HG03103 (cell line): ENCODE measurements at regions not wholly inside any gene's neighbourhood (a gene's known extent, or its start where the extent isn't known, plus 50 kb on each side); places are given as distances from the start of the nearest gene placed in this dataset.

Experiments
- ATAC-seq: cut with Tn5 transposase; IDR thresholded peaks from one replicate; pipeline ENCODE4 v1.9.1; 2021; ENCODE audit warnings: low read depth; ENCODE audit not compliant: unreplicated experiment

DNA sequence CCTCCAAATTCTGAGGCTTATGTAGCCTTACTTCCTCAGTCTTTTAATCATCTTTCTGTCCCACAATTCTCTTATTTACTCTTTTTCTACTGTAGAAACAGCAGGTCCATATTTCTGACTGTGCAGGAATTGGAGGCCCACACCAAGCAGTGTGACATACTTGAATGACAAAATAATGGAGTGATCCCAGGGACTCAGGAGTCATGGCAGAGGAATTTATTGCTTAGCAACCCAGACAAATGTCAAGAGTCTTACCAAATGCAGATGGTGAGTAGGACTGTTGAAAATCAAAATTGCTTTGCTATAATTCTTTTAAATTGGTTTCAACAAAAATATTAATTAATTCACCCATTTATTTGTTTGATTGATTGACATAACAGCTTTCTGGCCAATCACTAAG lies 59.9 kb downstream of the HTR1B start:
- no peak for ATAC-seq

DNA sequence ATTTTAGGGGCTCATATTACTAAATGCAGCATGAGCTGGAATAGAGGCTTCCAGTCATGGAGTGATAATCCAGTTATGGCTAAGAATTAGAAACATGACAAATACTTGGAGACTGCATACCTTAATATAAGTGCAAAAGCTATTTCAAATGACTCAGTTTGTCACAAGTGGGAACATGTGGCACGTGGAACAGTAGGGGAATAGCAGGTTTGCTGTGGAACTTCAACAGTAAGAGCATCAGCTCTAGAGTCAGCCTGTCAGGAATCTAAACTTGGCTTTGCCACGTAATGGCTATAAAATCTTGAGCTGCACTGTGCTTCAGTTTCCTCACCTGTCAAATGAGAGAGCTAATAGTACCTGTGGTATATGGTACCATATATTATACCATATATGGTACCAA lies 62.1 kb downstream of the HTR1B start:
- no peak for ATAC-seq

DNA sequence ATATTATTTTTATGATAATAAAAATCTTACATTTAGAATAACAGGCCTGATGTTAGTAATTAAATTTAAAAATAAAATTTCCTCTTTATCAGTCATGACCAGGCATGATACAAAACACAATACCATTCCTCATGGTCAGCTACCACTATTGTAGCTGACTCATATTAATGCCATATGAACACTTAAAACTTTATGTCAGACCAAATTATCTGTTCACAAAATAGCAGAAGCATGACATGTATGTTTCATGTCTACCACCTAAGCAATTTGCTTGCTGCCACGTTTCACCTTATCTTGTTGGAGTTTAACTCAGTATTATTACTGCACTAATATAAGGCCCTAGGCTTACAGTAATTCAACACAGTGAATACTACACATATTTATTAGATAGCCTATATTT lies 65.7 kb downstream of the HTR1B start:
- no peak for ATAC-seq

DNA sequence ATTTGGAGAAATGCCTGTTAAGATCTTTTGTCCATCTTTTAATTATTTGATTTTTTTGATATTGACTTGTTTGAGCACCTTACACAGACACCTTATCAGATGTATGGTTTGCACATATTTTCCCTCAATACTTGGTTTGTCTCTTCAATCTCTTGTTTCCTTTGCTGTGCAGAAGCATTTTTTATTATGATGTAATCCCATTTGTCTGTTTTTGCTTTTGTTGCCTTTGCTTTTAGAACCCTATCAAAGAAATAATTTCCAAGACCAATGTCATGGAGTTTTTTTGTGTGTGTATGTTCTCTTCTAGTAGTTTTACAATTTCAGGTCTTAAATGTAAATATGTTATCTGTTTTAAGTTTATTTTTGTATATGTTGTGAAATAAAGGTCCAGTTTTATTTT lies 73.9 kb downstream of the HTR1B start:
- no peak for ATAC-seq

DNA sequence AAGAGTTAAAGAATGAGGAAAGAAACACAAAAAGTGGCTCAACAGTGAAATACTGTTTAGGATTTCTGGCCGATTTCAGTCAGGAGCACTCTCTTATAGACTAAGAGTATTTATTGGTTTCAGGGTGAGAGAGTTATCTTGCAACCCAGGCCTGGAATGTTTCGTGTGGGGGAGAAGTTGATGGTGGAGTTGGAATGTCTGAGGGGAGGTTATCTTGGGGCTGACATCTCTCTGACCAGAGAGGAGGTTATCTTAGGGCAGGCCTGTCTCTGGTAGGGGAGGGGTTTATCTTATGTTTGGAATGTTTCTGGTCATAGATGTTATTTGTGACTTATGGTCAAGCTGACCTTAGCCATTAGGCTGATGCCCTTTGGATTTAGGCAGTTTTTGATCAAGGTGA lies 80.3 kb downstream of the HTR1B start:
- no peak for ATAC-seq

DNA sequence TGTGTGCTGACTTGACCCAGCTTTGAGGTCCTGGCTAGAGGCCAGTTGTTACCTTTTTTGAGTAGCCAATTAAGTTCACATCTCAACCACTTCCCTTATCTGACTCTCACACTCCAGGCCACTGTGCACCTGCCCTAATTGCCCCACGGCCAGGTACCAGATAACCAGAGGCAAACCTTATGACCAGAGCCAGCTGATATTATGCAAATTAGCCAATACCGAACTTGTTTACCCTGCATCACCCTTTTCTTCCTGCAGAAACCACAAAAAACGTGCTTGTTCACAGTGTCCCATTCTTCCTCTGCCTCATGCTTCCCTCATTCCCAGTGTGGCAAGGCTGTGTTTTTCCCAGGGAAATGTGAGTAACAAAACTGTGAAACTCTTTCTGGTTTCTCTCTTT lies 89.3 kb downstream of the HTR1B start:
- no peak for ATAC-seq

DNA sequence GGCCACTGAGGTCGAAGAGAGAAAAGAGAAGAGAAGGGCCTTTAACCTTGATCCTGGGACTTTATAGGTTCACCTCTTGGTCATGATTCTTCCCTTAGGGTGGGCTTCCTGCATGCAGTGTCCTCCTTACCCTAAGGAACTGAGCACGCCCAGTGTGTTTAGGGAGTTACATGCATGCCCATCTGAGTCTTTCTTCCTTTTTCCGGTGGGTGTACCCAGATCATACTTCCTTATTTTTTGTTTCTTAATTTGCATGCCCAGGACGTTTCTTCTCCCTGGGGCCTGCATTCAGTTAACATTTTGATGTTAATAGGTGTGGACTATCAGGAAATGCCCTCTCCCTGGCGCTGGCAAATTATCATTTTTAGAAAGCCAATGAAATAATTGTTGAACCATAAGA lies 91.5 kb downstream of the HTR1B start:
- ATAC-seq, result no peak

DNA sequence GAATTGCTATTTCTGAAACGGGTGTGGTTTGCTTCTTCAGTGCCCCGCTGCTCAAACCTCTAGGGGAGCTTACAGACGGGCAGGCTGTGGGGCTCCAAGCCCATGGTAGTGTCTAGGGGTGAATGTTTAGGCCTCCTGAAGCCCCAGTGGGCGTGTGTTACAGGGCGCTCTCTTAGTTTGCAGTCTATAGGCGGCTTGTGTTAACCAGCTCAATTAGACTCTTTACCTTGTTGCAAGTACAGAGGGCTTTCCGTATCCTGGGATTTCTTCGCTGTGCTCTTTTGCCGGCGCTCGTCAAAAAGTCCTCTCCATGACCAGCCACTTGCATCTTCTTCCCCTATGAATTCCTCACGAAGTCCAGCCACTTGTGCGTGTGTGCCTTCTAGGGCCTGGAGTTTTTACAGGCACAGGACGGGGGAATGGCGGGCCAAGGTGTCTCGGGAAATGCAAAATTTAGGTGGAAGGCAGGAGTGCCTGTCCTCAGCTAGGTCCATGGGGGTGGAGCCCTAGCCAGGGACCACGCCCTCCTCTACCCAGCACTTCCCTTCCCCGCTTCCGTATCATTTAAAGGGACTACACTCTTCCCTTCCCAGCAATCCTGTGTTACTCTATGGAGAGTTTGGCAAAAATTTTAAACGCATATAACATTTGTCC lies 94.5 kb downstream of the HTR1B start:
- ATAC-seq, result no peak

DNA sequence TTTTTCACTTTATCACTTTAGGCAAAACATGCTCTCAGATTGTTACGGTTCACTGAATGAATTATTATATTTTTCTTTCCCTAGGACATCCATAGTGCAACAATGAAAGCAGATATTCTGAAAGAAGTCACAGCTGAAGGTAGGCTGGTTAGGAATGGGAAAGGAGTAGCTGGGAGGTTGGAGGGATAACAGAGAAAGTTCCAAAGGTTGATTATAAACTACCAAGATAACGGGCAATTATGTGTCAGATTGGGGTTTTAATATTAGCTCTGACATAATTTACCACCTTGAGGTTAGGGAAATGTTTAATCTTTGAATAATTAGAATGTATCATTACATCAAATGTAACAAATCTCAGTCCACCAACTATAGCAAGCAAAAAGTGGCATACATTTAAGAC lies 96.5 kb downstream of the HTR1B start:
- no peak for ATAC-seq

DNA sequence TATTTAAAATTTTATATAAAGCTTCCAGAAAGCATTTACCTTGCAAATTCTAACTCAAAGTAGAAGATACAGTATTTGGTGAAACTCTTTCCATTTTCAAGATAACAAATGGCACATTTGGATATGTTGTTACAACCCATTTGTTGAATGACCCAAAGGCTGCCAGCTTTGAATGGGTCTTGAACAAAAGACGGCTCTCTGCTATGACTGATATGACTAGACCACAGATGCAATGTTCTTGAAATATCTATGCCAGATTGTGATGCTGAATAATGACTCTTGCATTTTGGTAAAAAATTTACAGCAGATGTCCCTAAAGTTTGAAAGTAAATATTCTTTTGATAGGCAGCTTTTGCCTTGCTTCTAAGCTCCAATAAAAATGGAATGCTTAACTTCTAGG lies 99.6 kb downstream of the HTR1B start:
- no peak for ATAC-seq

DNA sequence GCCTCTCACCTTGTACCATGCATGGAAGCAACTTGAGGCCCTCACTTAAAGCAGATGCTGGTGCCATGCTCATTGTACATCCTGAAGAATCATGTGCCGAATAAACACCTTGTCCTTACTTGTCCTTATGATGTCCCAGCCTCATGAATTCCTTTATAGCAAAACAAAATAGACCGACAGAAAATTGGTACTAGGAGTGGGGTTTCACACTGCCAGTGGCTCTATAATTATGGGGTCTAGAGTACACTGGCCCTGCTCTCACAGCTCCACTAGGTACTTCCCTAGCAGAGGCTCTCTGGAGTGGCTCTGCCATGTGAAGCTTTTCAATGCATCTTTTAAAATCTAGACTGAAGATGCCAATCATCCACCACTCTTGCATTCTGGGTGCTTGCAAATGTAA lies 101.2 kb downstream of the HTR1B start:
- no peak for ATAC-seq

DNA sequence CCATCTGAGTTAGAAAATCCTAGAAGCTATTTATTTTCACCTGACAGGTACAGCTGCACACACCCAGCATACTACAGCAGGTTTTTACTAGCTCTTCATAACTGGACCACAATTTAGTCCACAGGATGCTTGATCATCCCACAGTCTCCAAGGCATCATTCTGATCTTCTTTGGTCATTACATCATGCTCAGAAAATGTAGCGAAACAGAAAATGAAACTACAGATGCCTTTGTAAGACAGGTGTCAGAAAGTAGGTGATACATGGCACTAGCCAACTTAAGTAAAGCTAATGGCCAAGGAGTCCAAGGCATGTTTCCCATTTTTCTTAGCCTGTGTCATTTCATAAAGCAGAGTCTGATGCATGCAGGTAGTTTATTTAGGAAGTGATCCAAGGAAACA lies 102.3 kb downstream of the HTR1B start:
- ATAC-seq, result no peak

DNA sequence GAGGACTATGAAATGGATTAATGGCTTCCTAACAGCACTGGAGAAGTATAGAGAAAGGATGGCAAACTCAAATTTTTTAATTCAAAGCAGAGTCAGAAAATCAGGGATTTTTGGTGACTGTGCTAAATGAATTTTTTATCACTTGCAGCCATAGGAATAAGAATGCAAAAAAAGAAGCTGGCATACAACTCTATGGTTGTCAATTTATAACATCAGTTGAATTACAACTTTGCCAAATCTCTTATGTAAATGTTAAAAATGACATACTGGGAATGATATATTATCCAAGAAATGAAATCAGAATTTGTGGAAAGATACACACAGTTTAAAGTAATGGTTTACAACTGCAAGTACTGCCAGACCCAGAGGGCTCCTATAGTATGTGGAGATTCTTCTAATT lies 106.5 kb downstream of the HTR1B start:
- ATAC-seq, result no peak

DNA sequence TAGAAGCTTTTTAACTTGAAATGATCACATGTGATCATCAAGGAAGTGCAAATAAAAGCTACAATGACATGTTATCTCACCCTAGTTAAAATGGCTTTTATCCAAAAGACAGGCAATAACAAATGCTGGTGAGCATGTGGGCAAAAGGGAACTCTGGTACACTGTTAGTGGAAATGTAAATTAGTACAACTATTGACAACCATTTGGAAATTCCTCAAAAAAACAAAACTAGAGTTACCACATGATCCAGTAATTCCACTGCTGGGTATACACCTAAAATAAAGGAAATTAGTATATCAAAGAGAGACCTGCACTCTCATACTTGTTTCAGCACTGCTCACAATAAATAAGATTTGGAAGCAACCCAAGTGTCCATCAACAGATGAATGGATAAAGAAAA lies 108.7 kb downstream of the HTR1B start:
- ATAC-seq, result no peak

DNA sequence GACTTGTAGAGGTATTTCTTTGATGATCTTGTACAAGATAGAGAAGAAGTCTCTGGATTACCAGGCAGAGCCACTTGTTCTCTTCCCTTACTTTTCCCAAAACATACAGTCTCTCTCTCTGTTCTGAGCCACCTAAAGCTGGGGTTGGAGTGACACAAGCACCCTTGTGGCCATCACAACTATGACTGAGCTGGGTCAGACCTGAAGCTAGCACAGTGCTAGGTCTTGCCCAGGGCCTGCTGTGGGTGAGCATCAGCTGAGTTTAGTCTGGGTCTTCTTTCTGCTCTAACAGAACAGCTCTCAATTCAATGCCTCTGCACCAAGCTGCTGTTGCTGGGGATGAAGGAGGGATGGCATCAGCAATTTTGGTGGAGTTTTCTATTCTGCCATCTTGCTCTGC lies 110.2 kb downstream of the HTR1B start:
- ATAC-seq, result no peak

DNA sequence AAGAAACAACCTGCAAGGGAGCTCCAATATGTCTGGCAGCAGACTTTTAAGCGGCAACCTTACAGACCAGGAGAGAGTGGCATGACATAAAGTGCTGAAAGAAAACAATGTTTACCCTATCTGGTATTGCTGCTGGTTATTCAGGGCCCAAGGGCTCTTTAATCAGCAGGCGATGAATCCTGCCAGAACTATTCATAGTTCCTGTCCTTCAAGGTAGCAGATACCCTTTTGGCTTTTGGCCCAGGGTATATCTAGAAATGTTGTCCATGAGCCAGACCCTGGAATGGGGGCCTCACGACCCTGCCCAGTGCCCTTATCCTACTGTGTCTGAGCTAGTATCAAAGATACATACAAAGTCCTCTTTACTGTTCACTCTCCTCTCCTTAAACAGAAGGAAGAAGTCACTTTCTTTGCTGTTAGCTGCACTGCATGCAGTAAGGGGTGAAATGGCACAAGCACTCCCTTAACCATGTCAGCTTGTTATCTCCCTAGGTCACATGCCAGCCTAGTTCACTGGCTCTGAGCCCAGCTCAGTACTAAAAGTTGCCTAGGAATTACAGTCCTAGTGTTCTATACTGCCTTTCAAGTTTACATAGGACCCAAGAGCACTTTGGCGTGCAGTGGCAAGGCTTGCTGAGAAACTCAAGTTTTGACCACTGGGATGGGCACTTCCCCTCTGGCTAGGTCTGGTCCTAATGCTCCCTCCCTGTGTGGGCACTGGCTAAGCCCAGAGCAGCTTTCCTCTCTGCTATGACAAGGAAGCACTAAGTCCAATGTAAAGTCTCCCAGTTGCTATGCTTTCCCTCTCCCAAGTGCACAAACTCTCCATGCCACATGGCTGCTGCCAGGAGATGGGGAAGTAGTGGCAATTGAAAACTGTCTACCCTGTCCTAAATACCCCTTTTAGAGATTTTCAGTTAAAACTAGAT lies 122.0 kb downstream of the HTR1B start:
- no peak for ATAC-seq

DNA sequence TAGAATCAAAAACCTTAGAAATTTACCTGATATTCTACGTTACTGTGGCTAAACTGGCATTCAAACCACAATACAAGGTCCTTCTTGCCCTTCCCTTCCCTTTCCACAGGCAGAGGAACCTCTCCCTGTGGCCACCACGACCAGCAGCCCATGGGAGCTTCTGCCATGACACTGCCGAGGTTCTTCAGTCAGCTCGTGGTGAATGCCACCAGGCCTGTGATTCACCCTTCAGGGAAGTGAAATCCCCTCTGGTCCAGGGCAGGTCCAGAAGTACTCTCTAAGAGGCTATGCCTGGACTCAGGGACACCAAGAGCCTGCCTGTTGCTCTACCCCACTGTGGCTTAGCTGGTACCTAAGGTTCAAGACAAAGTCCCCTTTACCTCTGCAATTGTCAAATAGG lies 123.0 kb downstream of the HTR1B start:
- no peak for ATAC-seq

DNA sequence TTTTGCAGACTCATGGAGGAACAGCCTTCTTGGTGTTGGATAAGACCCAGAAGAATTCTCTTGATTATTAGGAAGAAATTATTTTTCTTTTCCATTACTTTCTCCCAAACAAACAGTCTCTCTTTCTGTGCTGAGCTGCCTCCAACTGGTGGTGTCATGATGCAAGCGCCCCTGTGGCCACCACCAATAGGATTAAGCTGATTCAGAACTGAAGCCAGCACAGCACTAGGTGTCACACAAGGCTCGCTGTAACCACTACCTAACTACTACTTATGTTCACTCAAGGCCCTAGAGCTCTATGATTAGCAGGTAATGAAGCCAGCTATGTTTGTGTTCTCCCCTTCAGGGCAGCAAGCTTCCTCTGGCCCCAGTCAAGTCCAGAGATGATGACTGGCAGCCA lies 123.4 kb downstream of the HTR1B start:
- no peak for ATAC-seq

DNA sequence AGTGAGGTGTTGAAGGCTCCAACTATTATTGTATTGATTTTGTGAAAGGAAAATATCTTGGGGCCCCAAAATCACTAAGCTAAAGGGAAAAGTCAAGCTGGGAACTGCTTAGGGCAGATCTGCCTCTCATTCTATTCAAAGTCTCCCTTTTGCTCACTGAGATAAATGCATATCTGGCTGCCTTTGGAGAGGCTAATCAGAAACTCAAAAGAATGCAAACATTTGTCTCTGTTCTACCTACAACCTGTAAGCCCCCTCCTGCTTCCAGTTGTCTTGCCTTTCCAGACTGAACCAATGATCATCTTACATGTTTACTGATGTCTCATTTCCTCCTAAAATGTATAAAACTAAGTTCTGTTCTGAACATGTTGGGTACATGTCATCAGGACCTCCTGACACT lies 125.9 kb downstream of the HTR1B start:
- no peak for ATAC-seq

DNA sequence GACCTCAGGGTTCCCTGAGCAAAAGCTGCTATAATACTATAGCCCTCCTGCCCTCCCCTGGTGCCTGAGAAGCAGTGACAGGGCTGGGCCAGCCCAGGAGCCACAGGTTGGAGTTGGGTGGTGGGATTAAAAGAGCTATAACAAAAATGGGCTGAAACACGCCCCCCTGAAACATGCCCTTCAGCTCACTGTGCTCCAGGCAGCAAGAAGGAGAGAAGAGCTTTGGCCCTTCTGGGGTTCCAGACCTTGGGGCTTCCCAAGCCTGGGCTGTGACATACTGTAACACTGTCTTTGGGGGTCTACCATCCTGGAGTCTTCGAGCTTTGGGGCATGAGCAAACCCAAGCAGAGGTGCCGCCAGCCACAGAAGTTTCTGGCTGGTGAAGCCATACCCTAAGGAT lies 129.2 kb downstream of the HTR1B start:
- ATAC-seq, result no peak

DNA sequence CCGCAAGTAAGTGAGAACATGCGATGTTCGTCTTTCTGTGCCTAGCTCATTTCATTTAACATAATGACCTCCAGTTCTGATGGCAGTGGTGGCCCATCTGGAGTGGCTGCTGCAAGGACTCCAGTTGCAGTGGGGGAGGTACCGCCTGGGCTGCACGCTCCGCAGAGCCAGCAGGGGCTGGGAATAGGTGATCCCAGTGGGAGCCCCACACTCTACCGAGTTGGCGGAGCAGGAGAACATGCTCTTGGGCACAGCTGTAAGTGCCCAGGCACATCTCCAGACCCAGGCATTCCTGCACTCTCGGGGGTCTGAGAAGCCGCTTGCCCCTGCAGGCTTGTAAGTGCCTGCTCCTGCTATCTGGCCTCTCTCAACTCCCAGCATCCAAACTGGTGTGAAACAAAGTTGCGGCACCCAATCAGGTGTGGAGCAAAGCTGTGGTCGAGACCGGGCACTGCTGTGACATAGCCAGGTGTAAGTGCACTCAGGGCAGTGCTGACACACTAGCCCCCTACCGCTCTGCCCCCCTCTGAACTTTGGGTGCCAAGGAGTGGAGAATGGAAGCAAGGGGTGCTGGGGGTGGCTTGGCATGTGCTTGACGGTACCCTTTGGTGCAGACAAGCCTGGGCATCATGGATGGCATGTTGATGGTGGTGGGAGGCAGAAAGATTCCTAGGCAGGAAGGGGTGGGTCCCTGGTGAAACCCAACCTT lies 130.2 kb downstream of the HTR1B start:
- ATAC-seq, result no peak

DNA sequence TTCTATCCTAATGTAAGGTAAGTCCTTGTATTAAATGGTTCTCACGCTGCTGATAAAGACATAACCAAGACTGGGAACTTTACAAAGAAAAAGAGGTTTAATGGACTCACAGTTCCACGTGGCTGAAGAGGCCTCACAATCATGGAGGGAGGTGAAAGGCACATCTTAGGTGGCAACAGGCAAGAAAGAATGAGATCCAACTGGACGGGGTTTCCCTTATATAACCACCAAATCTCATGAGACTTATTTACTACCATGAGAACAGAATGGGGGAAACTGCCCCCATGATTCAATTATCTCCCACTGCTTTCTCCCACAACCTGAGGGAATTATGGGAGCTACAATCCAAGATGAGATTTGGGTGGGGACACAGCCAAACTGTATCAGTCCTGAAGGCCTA lies 136.6 kb downstream of the HTR1B start:
- ATAC-seq, result no peak
